SU-DHL-6 (cell line): ENCODE measurements at regions not wholly inside any gene's neighbourhood (a gene's known extent, or its start where the extent isn't known, plus 50 kb on each side); places are given as distances from the start of the nearest gene placed in this dataset.

ENCODE experiments used
- EZH2phosphoT487 ChIP-seq: fragments of 200-600 bp; sonication (generic), shearing (Covaris generic); conservative IDR thresholded peaks from 2 replicates; pipeline ENCODE4 v1.6.1; 2018; ENCODE audit warnings: mild to moderate bottlenecking, antibody characterized with exemption, low read length, moderate library complexity, mixed read lengths
- TF ChIP-seq, protein P1 (sequence below): fragments of 200-600 bp; sonication (generic); IDR thresholded peaks from one replicate; pipeline ENCODE4 v1.5.1; 2017; ENCODE audit warnings: antibody characterized with exemption, mild to moderate bottlenecking, low read length, moderate library complexity; ENCODE audit not compliant: insufficient read depth, poor library complexity, severe bottlenecking

DNA sequence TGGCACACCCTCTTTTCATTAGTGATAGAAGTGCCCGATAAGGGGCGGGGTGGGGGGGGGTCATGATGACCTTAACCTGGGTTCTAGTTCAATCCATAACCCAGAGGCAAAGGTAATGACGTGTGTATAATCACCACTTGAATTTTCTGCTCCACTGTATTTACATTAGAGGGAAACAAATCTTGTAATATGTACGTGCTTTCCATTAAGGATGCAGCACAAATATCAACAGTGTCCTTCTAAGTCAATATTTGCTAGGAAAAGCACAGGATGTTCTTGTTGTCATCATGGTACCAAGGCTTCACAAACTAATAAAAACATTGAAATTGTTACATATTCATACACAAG, 121.2 kb upstream of the SLC38A2 start:
- TF ChIP-seq, protein P1, sequence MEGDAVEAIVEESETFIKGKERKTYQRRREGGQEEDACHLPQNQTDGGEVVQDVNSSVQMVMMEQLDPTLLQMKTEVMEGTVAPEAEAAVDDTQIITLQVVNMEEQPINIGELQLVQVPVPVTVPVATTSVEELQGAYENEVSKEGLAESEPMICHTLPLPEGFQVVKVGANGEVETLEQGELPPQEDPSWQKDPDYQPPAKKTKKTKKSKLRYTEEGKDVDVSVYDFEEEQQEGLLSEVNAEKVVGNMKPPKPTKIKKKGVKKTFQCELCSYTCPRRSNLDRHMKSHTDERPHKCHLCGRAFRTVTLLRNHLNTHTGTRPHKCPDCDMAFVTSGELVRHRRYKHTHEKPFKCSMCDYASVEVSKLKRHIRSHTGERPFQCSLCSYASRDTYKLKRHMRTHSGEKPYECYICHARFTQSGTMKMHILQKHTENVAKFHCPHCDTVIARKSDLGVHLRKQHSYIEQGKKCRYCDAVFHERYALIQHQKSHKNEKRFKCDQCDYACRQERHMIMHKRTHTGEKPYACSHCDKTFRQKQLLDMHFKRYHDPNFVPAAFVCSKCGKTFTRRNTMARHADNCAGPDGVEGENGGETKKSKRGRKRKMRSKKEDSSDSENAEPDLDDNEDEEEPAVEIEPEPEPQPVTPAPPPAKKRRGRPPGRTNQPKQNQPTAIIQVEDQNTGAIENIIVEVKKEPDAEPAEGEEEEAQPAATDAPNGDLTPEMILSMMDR: no peak
- TF ChIP-seq EZH2phosphoT487: no peak
